Stimulated activated CD8-positive, alpha-beta memory T cell treated with anti-CD3 and anti-CD28 coated beads, Interleukin-15, amount 100 ng/mL, for 24 hours (primary cell): ENCODE measurements at regions not wholly inside any gene's neighbourhood (a gene's known extent, or its start where the extent isn't known, plus 50 kb on each side); places are given as distances from the start of the nearest gene placed in this dataset.

ENCODE experiments used
- DNase-seq: peaks from one replicate; pipeline ENCODE4 v3.0.0-alpha.2; 2020; ENCODE audit warnings: low read depth

DNA sequence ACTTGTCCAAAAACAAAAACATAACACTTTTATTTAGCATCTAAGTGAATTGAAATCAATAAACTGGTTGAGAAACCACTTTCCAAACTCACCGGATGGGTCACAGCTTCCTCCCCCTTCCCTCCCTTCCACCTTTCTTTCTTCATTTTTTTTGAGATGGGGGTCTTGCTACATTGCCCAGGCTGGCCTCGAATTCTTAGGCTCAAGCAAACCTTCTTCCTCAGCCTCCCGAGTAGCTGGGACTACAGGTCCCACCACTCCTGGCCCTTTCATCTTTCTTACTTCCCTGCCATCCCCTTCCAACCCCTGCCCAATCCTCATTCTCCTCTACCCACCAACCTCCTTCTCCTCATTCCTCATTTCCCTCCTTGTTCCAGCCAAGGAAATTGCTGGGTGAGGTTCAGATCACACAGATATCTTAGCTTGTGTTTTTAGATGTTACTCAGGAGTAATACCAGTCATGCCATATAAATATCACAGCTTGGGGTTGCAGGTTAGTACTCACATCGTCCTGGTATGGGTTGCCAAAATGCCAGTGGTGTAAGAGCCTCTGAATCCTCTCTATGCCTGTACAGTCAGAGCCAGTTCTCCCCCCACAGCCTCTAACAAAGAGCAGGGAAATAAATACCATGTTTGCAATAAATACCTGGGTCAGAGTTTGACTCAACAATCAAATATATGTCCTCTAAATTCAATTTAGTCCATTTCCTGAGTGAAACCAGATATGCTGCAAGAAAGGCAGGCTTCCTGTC lies 132.7 kb upstream of the NDUFV2 start:
- DNase-seq: no peak

DNA sequence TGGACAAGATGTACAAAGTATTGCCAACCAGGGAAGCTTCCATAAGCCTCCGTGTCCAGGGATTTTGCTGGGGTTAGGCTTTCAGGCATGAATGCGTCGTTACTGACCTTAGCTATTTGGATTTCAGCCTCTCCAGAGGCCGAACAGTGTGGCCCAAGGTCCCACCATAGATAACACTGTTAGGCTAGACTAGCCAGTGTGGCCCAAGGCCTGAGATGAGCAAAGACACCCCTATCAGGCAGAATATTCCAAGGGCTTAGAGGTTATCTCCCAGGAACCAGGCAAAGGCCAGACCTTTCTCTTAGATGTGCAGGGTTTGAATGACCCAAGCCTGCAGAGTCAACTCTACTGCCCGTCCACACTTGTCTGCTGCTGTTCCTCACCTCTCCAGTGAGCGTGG lies 131.7 kb upstream of the NDUFV2 start:
- DNase-seq: no peak

DNA sequence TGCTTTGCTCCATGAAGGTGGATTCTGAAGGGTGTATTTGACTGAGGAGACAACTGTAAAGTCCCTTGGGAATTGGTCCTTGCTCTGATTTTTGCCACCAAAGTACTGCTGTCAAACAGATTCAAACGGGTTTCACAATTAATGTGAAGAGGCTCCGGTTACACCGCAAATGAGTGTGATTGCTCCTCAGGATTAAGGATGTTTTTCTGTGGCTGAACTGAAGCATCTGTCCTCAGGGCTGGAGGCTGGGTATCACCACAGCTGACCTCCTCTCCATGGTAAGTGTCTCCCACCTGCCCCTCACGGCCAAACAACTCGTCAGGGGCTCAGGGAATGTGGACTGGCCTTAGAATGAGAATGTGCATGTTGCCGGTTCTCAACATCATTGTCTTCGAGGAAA lies 130.4 kb upstream of the NDUFV2 start:
- no peak for DNase-seq

DNA sequence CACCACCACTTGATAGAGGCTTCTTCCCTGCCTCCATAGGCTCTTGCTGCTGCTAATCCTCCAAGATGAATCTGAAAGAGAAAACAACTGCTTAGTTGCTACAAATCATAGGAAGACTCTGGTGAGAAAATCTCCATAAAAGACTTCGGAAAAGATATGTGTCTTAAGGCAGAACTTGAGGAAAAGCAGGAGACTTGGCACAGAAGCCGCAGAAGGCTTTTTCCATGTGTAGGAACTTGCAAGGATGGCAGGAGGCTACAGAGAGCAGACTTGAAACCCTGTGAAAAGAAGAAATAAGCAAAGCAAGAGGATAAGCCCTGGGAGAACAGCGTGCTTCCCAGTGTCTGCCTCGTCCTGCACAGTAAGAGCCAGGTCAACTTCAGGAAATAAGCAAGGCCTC lies 128.2 kb upstream of the NDUFV2 start:
- DNase-seq: no peak

DNA sequence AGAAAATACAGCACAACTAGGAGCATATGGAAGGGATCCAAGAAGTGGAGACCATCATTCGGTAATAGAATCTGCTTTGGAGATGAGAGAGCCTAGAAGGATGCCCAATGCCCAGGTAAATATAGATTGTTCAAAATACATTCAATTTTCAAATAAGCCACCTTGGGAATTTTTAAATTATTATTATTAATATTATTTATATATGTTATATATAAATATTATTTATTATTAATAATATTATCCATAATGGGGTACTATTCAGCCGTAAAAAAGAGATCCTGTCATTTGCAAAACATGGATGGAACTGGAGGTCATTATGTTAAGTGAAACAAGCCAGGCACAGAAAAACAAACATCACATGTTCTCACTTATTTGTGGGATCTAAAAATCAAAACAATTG lies 127.8 kb upstream of the NDUFV2 start:
- no peak for DNase-seq

- DNase-seq: no peak
Measured at GRCh38 chr18:8975624-8976023, 126.9 kb upstream of the NDUFV2 start.

DNA sequence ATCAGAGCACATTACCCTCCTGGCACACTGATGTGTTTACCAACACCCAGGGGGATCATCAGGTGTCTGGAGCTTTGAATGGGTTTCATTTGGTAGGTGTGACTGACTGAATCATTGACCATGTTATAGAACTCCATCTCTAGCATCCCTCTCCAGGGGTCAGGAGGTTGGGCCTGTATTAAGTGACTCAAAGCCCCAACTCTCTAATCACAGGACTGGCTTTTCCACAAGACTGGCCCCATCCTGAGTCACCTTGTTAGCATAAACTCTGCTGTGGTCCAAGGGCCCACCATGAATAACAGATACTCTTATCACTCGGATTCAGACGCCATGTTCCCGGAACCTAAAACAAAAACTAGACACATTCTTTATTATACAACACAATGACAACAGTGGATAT lies 125.9 kb upstream of the NDUFV2 start:
- no peak for DNase-seq

- no peak for DNase-seq
Measured at GRCh38 chr18:8977166-8977565, 125.3 kb upstream of the NDUFV2 start.

GRCh38 chr18:8977701-8978100 lies 124.8 kb upstream of the NDUFV2 start:
- DNase-seq: no peak

DNA sequence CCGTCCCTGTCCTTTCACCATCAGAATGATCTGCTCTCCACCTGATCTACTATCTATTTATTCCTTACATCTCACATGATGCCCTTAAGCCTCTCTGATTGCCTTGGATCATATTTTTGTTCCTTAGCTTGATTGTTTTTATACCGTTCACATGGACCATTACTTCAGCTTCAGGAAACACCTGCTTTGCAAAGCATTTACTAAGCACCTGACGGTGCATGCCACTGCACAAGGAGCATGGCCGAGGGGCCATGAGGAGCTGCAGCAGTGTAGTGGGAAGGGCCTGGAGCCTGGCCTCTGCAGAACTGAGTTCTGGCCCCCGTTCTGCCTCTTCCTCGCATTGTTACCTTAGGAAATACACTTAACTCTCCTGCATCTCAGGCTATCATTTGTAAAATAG lies 124.1 kb upstream of the NDUFV2 start:
- no peak for DNase-seq

- DNase-seq: no peak
Measured at GRCh38 chr18:8979258-8979988, 123.1 kb upstream of the NDUFV2 start.

- no peak for DNase-seq
Measured at GRCh38 chr18:8980496-8980895, 122.0 kb upstream of the NDUFV2 start.

GRCh38 chr18:8980918-8981317 lies 121.6 kb upstream of the NDUFV2 start:
- no peak for DNase-seq

DNA sequence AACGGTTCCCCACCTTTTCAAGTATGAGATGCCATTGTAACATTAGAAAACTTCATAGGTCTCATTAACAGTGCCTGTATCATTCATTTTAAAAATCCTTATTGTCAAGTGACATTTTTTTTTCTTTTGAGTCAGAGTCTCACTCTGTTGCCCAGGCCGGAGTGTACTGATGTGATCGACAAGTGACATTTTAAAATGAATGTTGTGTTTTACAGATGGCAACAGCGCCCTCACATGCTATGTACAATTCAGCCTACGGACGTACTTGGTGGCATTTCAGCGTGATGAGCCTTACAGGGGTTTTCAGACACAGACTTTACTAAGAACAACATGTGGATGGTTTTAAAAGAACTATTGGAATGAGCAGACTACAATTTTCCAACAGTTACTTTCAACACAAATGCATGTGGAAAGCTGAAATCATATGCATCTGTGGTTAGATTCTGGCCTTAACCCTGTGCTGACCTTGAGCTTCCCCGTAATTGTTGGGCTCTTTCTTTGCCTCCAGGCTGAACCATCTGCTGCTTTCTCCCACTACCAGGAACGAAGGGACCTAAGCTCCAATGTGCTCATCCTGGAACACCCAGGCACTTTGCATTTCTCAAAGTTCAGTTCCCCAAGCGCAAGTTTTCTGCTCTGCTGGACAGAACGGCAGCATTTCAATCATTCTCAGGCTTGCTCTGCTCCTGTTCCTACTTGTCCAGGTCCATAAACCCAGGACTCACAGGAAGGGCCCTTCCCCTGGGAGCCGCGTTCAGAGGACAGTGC lies 119.9 kb upstream of the NDUFV2 start:
- no peak for DNase-seq

DNA sequence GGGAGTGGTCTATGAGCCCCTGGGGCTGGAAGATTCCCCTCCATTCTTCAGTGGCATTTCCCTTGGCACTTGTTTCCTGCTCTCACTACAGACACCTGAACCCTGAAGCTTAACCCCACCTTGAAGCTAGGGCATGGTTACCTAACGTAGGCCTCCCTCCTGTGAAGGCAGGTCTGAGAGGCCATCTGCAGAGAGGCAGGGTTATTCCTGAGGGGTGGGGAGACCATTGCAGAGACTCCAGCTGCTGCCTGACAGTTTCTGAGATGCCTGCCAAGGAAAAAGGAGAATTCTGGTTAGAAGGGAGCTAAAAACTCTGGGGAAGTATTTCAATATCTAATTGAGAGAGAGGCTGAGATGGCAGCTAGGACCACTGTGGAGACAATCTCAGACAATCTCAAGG lies 119.3 kb upstream of the NDUFV2 start:
- DNase-seq: no peak

DNA sequence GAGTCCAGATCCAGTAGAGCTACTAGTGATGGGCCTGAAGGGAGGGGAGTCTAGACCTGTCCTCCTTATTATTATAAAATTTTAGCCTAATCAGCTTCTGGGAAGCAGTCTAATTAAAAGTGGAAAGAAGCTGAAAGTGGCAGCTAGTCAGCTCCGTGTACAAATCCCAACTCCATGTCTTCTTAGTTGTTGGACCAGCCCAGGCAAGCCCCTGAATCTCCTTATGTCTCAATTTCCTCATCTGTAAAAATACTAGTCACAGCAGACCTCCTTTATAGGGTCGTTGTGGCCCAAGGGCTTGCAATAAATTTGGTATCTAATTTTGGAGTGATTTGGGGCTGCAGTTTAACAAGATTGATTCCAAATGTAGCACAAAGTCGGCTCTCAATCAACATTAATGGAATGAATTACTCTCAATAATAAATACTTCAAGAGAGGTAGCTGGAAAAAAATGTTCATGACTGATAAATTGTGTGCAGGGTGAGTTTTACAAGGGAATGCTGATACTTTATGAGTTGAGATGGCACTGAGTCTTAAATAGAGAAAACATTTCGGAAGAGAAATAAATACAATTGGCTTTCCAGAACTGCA lies 118.3 kb upstream of the NDUFV2 start:
- no peak for DNase-seq

GRCh38 chr18:8987241-8987640 lies 115.3 kb upstream of the NDUFV2 start:
- DNase-seq: no peak

DNA sequence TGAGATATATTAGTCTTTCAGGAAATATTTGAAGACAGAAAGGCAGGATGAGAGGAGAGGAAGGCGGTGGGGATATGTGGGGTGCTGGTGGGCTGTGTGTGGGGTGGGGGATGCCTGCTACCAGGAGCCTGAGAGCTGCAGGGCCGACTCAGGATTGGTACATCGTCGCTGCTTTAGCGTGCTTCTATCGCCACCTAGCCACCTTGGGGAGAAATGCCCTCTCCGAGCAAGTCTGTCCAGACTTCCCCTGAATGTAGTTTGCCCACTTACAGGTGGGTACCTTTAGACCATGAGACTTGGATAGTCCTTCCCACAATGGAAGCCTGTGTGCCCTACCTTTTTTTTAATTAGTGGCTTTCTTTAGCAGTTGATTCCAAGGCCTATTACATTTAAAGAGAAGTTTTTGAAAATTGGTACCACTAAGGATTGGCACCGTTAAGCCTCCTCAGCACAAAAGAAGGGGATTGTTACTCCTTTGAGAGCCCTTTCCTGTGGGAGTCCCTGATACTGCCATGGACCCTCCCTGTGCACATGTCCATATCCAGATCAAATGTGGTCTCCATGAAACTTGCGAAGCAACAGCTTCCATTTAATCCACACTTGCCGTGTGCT lies 114.1 kb upstream of the NDUFV2 start:
- DNase-seq: peak; percentile 4

- no peak for DNase-seq
Measured at GRCh38 chr18:8989017-8989416, 113.5 kb upstream of the NDUFV2 start.

DNA sequence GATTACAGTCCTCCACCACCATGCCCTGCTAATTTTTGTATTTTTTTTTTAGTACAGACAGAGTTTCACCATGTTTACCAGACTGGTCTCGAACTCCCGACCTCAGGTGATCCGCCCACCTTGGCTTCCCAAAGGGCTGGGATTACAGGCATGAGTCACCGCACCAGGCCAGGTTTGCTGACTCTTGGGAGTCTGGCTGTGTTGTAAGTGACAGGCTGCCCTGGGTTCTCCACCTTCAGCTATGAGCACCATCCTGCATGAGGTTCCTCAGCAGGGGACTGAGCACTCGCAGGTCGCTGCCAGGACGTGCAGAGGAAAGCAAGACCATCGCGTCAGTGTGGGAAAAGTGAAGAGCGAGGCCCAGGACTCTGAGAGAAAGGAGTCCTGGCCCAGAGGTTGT lies 112.6 kb upstream of the NDUFV2 start:
- no peak for DNase-seq

GRCh38 chr18:8990276-8991031 lies 112.0 kb upstream of the NDUFV2 start:
- no peak for DNase-seq
